GM12873 (cell line): ENCODE measurements at regions not wholly inside any gene's neighbourhood (a gene's known extent, or its start where the extent isn't known, plus 50 kb on each side); places are given as distances from the start of the nearest gene placed in this dataset.

Experiments used
- TF ChIP-seq, protein P1 (sequence below): IDR thresholded peaks from 2 replicates; pipeline ENCODE4 v1.5.1; 2012; ENCODE audit warnings: low read depth, mild to moderate bottlenecking, moderate library complexity, low read length, control low read depth; ENCODE audit not compliant: insufficient read depth; ENCODE audit errors: missing control alignments

DNA sequence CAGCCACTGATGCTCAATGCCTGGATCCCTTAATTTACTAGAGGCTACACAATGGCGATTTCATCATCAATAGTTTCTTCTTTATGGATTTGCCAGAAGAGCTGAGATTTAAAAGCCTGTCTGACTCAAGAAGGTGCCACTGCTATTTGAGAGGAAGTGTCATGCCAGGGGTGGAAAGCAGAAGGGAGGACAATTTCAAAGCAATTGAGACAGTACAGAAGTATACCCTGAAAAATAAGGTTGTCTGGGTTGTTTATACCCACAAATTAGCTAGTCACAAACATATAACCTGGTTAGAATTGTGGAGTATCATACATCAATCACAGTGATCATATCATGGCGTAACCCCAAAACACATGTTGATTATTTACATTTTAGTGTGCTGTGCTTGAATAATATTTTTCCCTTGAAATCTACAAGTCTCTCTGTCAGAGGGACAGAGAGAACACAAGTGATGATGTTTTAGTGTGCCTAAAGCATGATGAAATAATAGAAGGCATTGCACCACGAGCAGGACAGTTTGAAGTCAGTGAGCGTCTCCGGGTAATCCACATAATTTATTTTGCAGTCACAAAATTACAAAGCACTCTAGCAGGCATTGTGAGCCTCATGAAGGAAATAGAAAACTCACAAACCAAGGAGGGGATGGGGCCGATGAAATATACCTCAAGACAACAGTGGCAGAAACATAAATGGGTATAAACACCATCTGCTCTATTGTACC lies 312.2 kb upstream of the SPRED2 start:
- TF ChIP-seq, protein P1, sequence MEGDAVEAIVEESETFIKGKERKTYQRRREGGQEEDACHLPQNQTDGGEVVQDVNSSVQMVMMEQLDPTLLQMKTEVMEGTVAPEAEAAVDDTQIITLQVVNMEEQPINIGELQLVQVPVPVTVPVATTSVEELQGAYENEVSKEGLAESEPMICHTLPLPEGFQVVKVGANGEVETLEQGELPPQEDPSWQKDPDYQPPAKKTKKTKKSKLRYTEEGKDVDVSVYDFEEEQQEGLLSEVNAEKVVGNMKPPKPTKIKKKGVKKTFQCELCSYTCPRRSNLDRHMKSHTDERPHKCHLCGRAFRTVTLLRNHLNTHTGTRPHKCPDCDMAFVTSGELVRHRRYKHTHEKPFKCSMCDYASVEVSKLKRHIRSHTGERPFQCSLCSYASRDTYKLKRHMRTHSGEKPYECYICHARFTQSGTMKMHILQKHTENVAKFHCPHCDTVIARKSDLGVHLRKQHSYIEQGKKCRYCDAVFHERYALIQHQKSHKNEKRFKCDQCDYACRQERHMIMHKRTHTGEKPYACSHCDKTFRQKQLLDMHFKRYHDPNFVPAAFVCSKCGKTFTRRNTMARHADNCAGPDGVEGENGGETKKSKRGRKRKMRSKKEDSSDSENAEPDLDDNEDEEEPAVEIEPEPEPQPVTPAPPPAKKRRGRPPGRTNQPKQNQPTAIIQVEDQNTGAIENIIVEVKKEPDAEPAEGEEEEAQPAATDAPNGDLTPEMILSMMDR = no peak

DNA sequence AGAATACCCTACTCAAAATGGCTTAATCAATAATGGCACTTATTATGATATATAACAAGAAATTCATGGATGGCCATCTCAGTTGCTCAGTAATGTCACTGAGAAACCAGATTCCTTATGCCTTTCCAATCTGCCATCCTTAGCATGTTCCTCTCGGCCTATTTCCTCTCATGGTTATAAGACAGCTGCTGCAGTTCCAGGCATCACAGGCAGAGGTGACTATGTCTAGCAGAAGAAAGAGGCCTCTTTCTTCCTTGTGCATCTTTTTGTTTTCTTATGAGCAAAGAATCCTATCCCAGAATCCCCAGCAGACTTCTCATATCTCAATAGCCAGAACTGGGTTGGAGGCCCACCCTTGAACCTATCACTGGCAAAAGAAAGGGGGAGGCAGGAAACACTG lies 310.6 kb upstream of the SPRED2 start:
- TF ChIP-seq, protein P1 = no peak

DNA sequence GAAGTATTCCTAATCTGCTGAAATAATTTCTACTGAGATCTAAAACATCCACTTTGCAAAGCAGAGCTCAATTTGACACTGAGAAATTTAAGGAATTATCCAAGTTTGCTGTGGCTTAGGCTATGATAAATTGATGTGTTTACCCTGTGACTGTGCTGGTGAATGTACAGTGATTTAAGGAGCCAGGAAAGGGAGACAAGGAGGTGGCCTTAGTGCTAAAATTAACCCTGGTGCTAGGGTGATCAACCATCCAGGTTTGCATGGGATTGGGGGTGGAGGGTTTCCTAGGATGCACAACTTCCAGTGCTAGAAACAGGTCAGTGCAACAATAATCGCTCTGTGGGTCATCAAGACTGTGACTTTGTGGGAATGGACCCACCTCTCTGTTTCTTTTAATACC lies 307.5 kb upstream of the SPRED2 start:
- TF ChIP-seq, protein P1 = no peak

DNA sequence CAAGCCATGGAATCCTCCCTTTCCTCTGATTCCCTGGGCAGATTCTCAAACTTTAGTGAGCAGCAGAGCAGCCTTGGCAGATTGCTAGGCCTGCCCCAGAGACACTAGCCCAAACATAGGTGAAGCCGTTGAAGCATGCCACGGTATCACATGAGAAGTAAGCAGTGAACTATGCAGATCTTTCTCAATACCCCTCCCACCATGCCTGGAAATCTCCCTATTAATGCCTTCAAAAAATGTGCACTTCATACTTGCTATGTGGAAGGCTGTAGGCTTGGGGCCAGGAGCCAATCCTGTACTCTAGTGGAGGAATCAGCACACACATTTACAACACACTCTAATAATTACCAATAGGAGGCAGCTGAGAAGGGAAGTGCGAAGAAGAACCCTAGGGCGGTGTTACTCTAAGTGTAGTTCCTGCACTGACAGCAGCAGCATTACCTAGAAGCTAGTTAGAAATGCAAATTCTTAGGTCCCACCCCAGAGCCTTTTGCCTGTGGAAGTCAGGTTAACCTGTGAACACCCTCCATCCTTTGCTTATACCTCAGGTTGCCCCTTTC lies 305.1 kb upstream of the SPRED2 start:
- TF ChIP-seq, protein P1 = no peak

DNA sequence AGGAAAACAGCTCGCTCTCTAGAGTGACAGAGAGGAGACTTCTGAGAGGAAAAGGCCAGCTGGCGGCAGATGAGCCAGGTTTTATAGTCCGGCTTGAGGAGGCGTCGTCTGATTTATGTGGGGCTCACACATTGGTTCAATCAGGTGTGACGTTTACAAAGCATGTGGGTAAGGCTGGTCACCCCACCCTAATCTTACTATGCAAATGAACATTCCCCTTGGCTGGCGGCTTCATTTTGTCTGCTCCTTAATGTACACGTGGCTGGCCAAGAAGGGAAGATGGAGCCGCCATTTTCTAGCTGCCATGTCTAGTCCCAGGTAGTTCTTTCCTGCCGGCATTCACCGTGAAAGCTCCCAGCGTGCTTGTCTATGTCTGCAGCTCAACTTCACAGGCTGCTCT lies 299.1 kb upstream of the SPRED2 start:
- TF ChIP-seq, protein P1 = no peak

DNA sequence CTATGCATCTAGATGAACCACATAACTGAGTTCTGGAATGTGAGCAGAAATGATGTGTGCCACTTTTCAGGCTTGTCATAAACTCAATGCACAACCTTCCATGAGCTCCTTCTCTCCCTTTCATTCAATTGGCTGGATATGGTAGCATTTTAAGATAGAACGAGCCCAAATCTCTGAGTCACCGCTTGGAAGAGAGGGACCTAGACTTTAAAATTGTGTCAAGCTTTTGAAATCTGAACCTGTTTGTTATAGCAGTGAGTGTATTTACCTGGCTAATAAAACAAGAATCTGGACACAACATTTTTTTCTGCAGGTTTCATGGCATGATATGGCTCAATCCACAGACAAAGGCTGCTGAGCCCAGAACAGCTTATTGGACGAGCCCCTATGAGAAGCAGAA lies 297.8 kb upstream of the SPRED2 start:
- TF ChIP-seq, protein P1 = no peak

DNA sequence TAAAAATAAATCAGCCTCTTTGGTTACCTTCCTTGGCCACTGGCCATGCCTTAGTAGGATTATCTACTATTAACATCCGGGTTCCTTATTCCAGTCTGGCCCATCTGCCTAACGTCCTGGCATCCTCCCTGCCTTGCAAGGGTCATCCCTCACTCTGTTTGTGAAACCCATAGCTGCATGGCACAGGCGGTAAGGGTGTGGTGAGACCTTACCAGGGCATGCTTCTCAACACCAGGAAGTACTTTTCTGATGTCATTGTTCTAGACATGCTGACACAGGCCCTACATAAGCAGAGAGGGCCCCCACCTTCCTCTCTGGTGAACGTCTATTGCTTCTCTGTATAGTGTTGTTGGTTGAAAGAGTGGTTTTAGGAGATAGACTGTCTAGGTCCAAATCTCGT lies 296.8 kb upstream of the SPRED2 start:
- TF ChIP-seq, protein P1 = no peak
